HG02943 (cell line): ENCODE measurements at regions not wholly inside any gene's neighbourhood (a gene's known extent, or its start where the extent isn't known, plus 50 kb on each side); places are given as distances from the start of the nearest gene placed in this dataset.

ENCODE experiments used
- ATAC-seq: cut with Tn5 transposase; IDR thresholded peaks from one replicate; pipeline ENCODE4 v1.9.1; 2021; ENCODE audit warnings: mild to moderate bottlenecking, low read depth, moderate library complexity; ENCODE audit not compliant: unreplicated experiment

DNA sequence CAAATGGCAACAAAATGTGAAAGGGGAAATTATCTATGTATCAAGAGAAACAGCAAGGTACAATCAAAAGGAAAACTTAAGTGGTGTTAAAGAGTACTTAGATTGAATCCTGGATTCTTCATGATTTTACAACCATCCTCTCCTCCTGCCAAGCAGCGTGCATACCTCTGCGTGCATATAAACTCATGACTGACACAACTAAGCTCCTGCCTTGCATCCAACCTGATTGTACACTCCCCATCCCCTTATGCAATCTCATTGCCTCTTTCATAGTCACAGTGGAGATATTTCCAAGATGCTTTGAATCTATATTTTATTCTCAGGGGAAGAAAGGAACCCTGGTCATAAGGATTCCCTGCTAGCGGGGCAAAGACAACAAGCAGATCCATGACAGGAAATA is 499.9 kb downstream of the KCTD12 start:
- no peak for ATAC-seq

DNA sequence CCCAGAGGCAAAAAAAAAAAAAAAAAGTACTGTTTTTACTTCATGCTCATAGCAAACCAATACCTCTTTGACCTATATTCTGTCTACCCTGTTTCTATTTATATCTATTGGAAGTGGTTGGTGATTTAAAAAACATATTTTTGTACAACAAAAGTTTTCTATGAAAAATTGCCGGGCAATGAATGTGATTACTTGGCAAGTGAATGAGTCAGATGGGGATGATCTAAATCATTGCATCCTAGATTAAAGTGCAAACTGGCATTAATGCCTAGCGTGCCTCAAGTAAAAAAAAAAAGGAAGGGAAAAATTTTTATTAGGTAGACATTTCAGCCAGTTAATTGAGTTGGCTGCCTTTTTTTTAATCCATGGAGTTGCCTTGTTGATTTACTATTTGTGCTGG is 500.6 kb downstream of the KCTD12 start:
- ATAC-seq, result no peak

DNA sequence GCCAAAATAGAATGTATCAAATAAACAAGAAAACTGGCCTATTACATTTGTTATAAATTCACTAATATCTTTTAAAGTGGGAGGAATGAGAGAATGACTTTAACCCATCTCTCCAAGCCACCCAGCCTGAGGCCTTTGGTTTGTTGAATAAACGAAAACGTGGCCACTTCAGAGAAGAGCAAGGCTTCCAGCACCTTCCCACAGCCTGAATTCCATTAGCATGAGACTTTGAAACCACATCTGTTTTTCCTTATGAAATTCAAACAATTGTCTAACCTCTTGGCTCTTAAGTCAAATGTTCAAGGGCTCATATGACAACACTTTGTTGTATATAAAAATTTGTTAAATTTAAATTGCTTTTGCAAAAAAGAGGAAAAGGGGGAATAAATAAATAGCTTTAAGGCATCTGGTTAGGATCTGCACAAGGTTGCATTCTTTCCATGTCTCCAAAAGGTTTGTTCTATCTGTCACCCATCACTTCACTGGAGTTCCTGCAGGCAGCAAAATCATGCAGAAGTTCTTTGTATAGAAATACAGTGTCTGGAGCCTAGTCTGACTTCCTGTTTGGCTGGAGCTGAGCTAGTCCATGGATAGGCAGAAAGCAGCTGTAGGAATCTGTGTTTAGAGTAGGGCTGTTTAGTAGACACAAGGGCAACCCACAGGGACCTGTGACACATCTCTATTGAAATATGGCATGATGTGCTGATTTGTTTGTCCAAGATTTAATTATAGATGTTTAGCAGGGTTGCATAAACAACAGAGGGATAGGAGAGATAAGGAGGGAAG is 502.3 kb downstream of the KCTD12 start:
- ATAC-seq, result no peak

DNA sequence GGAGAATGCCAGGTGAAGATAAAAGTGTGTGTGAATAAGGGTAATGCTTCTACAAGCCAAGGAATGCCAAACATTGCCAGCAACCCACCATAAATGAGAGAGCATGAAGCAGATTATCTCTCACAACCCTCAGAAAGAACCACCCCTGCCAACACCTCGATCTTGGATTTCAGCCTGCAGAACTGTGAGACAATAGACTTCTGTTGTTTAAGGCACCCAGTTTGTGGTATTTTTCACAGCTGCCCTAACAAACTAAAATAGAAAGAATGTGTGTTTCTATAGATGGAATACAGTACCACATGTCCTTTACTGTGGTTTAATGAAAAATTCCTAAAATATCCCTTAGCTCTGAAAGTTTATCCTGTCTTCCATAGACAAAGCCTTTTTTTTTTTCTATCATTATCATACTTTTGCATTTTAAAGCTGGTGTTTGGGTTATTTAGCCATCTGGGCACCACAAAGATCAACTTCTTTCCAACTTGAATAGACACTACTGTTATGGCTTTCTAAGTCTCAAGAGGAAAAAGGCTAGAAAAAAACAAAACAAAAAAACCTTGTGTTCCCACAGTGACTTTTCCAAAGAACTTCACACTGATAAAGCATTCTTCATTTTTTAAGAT is 505.6 kb downstream of the KCTD12 start:
- no peak for ATAC-seq

DNA sequence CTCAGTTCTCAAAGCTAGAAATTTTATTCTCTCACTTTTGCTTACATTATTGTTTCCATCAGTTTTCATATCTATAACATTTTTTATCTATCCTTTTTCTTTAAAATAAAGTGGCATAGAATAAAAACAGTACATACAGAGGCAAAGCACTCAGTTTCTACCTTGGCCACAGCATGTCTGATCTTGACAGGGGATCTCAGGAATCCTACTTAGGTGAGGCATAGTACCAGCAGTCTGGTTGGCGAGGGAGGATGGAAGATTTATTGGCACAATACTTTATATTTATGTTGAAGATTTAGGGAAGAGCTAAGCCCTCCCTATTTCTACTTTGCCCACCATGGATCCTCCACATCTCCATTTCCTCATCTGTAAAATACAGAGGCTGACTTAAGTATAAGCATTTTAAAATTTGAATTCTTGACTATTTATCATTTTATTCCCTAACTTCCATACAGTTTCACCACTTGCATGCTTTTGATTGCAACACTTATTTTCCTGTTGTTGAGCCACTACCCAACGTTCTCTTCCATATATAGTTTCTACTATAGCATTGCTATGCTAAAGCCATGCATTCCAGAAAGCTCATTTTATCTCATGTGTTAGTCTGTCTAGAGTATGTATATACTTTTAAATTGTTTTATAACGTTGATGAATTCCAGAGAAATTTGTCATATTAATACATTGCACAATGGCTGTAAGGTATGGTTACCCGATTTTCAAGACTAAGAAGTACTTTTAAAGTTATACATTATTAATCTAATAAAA is 506.7 kb downstream of the KCTD12 start:
- no peak for ATAC-seq

DNA sequence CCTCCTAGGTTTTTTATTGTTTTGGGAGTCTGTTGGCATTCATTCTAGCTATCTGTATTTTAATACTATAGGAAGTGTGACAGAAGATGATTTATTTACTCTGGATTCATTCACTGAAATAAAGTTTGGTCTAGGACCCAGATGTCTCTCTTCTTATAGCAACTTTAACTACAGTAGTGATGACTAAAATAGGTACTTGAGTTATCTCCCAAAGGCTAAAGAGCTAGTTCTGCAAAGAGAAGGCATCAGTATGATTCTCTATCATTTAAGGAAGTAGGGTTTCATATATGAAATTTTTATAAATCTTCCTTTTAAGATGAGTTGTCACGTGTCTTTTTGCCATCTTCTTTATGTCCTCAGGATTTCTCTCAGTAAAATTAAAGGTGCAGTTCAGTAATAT is 507.4 kb downstream of the KCTD12 start:
- ATAC-seq, result no peak

DNA sequence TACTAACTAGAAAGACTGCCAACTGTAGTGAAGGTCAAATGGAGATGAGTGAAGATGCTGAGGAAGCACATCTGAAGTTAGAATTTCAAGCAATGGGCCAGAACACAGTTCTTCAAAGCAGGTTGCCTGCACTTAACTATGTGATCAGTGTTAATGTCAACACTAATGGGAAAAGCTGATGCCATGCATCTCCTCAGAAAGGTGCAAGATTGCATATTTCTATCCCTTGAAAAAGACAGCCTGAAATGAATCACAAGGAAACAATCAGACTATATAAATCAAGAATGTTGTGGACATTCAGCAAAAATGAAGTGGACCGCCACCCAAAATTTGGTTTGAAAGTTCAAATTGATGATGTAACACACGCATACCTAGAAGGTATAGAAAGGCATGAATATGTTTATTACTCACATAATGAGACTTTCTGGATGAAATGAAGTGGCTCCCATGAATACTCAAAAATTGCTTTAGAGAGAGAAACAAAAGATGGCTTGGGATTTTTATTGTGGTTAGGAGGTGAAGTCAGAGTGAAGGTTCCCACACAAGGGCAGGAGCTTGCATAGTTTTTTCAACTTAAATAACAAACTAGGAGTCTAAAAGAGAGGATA is 522.4 kb downstream of the KCTD12 start:
- no peak for ATAC-seq

DNA sequence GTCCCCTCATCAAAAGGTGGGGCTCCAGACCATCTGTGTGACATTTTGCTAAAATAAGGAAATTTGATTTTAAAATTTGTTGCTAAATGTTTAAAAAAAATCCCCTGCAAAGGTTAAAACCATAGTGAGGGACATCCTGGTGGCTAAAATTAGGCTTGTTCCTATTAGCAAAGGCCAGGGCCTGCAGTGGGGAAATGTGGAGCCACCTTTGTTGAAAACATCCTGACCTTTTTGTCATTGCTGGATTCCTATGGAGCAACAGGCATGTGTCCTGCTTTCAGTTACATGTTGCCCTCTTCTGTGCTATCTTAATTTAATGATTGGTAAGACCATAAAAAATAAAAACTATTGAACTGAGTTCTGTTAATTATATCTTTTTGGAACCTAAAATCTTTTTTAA is 524.3 kb downstream of the KCTD12 start:
- ATAC-seq, result no peak

DNA sequence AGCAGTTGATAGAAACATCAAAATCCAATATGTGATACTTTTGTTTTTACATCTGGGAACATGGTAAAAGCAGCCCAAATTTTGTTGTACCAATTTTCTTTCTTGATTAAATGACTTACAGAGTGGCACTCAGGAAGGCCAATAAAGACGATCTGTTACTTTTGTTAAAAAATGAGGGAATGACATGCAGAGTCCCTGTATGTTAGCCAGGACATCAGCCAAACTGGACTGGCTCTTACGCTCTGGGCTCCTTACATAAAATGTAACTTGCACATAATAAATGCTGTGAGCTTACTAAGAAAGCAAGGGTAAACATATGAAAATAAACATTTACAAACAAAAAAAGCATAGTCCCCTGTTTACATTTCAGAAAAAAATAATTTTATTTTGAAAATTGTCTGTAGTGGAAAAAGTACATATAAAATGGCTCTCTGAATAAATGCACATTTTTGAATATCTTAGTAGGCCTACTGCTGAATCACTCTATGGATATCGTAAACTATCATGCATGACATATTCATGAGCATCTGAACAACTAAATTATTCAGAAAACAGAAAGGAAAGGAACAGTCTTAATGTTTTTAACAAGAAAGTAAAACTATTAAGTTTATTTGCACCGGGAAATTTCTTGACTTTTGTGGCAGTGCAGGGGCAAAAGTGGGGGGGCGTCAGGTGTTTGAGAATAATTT is 534.5 kb downstream of the KCTD12 start:
- no peak for ATAC-seq

DNA sequence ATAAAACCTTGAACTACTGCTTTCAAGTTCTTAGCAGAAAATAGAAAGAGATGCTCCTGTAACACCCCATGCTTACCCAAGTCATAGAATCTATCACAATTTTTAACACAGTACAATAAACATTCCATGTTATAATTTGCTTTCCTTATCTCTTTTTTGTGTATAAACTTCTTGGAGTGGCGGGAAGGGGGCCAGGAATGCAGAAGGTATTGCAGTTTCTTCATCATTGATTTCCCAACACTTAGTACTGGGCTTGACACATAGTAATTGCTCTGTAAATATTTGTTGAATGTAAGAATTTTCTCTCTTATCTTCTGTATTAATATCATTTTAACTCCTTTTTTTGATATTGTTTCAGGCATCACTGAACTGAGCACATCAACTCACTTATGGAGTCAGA is 535.8 kb downstream of the KCTD12 start:
- no peak for ATAC-seq

DNA sequence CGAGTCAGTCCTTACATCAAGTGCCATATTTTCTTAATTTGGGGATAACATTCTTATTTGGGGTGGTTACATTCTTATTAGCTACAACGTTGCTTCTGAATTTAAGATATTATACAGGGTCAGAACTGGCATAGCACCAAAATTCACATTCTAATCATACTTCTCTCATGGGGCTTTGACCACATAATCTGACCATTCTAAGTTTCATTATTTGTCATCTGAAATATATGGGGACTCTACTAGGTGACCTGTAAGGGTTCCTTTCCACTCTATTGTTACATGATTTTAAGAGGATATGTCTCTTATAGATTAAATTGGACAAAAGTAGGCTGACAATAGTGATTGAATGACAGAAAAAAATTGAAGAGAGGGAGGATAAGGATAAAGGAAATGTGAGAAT is 536.5 kb downstream of the KCTD12 start:
- no peak for ATAC-seq

DNA sequence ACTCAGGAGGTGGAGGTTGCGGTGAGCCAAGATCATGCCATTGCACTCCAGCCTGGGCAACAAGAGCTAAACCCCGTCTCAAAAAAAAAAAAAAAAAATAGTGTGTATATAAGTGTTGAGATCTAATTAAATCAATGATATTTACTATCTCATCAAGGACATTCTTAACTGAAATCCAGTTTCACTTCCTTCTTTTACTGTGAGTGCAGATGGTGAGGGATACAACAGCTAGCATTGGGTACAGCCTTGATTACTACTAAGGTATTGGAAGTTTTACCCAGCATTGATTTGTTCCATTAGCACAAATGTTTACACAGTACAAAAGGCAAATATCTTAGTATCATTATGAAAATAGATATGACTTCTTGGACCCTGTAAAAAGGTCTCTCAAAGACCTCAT is 546.6 kb downstream of the KCTD12 start:
- no peak for ATAC-seq

DNA sequence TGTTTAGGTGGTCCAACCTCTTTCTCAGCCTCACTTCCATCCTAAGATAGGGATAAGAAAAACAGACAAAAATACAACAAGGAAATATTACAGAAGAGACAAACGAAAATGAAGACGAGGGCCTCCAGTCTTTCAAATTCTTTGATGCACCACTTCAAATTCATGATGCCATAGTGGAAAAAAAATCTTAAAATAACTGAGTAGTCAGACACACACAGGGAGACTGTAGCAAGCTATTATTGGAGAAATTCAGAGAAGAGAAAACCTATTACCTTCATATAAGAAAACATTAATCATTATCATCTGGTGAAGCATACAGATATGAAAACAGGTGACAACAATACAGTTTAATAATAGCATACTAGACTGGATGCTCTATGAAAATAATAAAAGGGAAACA is 548.2 kb downstream of the KCTD12 start:
- no peak for ATAC-seq

DNA sequence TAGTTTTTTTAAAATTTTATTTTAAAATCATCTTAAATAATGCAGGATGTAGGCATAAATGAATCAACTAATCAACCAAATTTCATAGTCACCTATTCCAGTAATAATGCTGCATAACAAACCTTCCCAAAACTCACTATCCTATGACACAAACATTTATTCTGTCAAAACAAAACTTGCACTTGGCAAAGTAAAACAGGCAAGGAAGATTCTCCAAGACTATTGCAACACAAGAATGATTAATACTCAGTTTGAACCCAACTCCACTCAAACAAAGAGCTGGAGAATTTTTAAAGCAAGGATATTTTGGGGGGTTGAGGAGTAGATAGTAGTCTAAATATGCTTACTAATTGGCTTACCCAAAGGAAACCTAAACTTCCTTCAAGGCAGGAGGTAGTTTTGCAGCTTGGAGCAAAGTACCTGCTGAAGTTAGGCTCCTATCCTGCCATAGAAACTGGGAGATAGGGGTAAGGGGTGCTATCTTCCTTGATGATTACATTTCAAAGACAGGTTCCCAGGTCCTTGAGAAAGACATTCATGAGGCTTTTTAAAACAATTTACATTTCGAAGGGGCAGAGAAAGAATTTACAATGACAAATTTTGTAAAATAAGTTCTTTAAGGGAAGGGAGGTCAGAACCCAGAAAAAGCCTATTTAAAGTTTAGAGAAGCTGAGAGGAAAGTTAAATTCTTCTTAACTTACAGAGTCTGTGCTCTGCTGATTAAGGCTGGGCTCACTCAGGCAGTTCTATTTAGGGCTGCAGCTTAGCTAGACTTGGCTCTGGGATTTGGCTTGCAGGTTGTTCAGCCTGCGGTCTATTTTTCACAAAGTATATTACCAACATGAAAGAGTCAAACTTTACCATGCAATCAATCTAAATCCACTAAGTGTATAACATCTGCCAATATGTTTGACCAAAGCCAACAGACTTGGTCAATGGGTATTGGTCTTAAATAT is 549.0 kb downstream of the KCTD12 start:
- ATAC-seq, result no peak

DNA sequence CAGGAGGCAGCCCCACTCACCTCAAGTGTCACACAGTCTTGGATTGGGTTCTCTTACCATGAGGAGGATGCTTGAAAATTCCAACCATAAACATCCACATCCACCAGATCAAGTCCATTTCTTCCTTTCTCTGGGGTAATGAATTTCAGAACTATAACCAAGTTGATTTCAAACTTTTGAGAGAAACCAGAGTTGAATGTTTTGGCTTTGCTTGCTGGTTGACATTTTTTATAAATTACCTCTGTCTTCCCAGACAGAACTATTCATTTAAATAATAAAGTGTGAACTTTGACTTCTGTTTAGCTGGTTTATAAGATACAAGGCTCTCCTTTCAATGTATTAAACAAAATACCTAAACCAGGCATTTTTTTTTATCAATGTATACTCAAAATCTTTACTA is 550.7 kb downstream of the KCTD12 start:
- ATAC-seq, result no peak

DNA sequence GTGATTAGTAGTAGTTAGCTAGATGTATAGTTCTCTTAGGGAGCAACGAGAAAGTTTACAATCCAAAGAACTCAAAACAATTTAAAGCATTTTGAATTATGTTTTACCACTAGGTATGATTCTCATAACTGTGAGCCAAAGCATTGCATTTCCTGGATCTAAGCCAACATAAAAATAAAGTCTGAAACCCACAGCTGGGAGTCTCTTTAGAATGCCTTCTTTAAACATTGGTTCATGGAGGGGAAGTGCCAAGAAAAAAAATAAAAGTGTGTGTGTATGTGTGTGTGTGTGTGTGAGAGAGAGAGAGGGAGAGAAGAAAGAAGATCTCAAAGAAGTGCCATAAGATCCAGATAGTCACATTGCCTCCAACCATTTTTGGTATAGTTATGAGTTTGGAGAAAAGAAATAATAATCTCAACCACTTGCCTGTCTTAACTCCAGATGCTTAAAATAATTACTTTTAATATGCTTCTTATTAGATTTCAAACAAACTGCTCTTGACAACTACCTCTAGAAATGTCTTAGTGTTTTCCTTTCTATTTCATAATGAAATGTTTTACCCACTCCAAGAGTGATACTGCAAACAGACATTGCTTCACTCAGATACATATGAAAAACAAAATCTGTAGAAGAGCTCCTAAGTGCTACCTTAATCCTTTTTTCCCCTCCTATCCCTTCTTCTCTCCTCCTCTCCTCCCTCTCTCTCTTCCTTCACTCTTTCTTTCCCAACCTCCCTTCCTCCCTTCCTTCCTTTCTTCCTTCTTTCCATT is 554.1 kb downstream of the KCTD12 start:
- ATAC-seq, result no peak

DNA sequence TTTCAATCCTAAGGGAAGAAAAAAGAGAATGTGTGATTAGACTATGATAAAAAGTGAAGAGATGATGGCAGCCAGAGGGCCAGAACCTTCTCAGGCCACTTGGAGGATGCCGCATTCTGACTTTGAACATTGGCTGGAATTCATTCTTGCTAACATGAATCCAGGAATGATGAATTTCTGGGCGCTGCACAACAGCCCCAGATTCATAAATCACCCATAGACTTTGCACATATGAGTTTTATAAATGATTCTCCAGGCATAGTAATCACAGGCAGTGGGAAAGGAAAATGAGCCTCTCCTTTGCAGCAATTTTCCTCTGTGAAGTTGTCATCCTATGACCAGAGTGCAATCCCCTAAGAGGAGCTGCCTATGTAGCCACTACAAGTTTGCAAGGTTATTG is 555.4 kb downstream of the KCTD12 start:
- ATAC-seq, result no peak

DNA sequence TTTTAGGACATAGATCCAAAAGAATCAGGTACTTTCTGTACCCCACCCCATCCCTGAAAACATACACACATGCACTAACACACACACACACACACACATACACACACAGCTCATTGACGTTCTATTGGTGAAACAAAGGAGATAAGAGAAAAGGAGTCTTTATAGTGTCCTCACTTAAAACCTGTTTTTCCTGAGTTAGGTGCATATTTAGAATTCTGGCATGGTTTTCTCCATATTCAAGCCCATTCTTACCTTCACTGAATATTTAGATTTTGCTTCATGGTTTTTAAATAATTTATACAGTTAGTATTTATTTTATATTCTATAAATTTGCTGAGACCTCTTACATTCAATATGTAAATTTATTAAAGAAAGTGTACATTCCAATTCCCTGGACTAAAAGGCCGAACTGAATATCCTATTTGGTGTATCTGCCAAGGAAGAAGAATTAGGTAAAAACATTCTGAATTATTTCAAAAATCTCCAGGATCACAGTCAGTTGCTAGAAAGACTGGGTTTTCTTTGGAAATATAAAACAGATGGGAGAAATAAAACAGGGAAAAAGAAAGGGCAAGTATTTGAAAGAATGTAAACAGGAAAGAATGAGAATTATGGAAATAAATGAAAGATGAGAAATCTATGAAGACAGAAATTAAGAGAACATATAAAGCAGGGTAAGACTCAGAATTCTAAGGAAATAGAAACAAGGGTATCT is 556.2 kb downstream of the KCTD12 start:
- no peak for ATAC-seq
